ENCODE measurements at regions not wholly inside any gene's neighbourhood (a gene's known extent, or its start where the extent isn't known, plus 50 kb on each side); places are given as distances from the start of the nearest gene placed in this dataset.
A peak's percentile ranks its signal among the peaks of the same experiment; 100 is the strongest.

GRCh38 chr5:143497749-143498148 is 94.3 kb upstream of the NR3C1 start:
- ATAC-seq = no peak

GRCh38 chr5:143496943-143497342 is 93.5 kb upstream of the NR3C1 start:
- intact Hi-C loops (cut with DNase I) = no loop called here
- ATAC-seq = no peak

More at GRCh38 chr5:143497749-143498148, 94.3 kb upstream of the NR3C1 start:
- no peak for DNase-seq (ENCODE audit: low spot score)
- intact Hi-C loops (cut with DNase I) = no loop called here

GRCh38 chr5:143495821-143496275 is 92.4 kb upstream of the NR3C1 start:
- intact Hi-C loops (cut with DNase I) = no loop called here
- ATAC-seq (peak; percentile 85), DNase-seq (ENCODE audit: low spot score) (no peak)

More at GRCh38 chr5:143496943-143497342, 93.5 kb upstream of the NR3C1 start:
- no peak for DNase-seq (ENCODE audit: low spot score)

- DNase-seq (ENCODE audit: low spot score) = no peak
Measured at GRCh38 chr5:143495110-143495509, 91.6 kb upstream of the NR3C1 start.

GRCh38 chr5:143494595-143494994 is 91.1 kb upstream of the NR3C1 start:
- DNase-seq (ENCODE audit: low spot score) (no peak), ATAC-seq (no peak)
- intact Hi-C loops (cut with DNase I) = no loop called here

More at GRCh38 chr5:143495110-143495509, 91.6 kb upstream of the NR3C1 start:
- intact Hi-C loops (cut with DNase I) = no loop called here
- ATAC-seq = peak; percentile 80

- no peak for ATAC-seq
- intact Hi-C loops (cut with DNase I) = no loop called here
- DNase-seq (ENCODE audit: low spot score) = no peak
Measured at GRCh38 chr5:143494162-143494561, 90.7 kb upstream of the NR3C1 start.

- no peak for DNase-seq (ENCODE audit: low spot score)
- intact Hi-C loops (cut with DNase I) = no loop called here
- ATAC-seq = no peak
Measured at GRCh38 chr5:143492783-143493182, 89.3 kb upstream of the NR3C1 start.

GRCh38 chr5:143491646-143492045 is 88.2 kb upstream of the NR3C1 start:
- DNase-seq (ENCODE audit: low spot score) = no peak
- intact Hi-C loops (cut with DNase I) = no loop called here
- ATAC-seq = no peak

GRCh38 chr5:143488381-143488780 is 84.9 kb upstream of the NR3C1 start:
- intact Hi-C loops (cut with DNase I) = no loop called here
- DNase-seq (ENCODE audit: low spot score) = no peak
- no peak for ATAC-seq

- DNase-seq (ENCODE audit: low spot score) (no peak), ATAC-seq (peak; percentile 72)
- intact Hi-C loops (cut with DNase I) = no loop called here
Measured at GRCh38 chr5:143484601-143485000, 81.1 kb upstream of the NR3C1 start.

GRCh38 chr5:143481697-143482531 is 78.4 kb upstream of the NR3C1 start:
- intact Hi-C loops (cut with DNase I) = no loop called here
- ATAC-seq (no peak), DNase-seq (ENCODE audit: low spot score) (no peak)

- intact Hi-C loops (cut with DNase I) = no loop called here
- ATAC-seq = no peak
- DNase-seq (ENCODE audit: low spot score) = no peak
Measured at GRCh38 chr5:143480001-143480400, 76.5 kb upstream of the NR3C1 start.

- ATAC-seq (no peak), DNase-seq (ENCODE audit: low spot score) (no peak)
- intact Hi-C loops (cut with DNase I) = no loop called here
Measured at GRCh38 chr5:143479394-143479793, 75.9 kb upstream of the NR3C1 start.

GRCh38 chr5:143476601-143477211 is 73.2 kb upstream of the NR3C1 start:
- no peak for ATAC-seq
- DNase-seq (ENCODE audit: low spot score) = no peak
- intact Hi-C loops (cut with DNase I) = no loop called here

- DNase-seq (ENCODE audit: low spot score) (no peak), ATAC-seq (no peak)
Measured at GRCh38 chr5:143474616-143475015, 71.1 kb upstream of the NR3C1 start.

GRCh38 chr5:143473481-143473880 is 70.0 kb upstream of the NR3C1 start:
- intact Hi-C loops (cut with DNase I) = no loop called here
- DNase-seq (ENCODE audit: low spot score) (no peak), ATAC-seq (no peak)

More at GRCh38 chr5:143474616-143475015, 71.1 kb upstream of the NR3C1 start:
- intact Hi-C loops (cut with DNase I) = no loop called here

- ATAC-seq (no peak), DNase-seq (ENCODE audit: low spot score) (no peak)
- intact Hi-C loops (cut with DNase I) = no loop called here
Measured at GRCh38 chr5:143472576-143472975, 69.1 kb upstream of the NR3C1 start.

GRCh38 chr5:143471666-143472464 is 68.4 kb upstream of the NR3C1 start:
- DNase-seq (ENCODE audit: low spot score) (no peak), ATAC-seq (no peak)
- intact Hi-C loops (cut with DNase I) = no loop called here

GRCh38 chr5:143471041-143471509 is 67.6 kb upstream of the NR3C1 start:
- no peak for ATAC-seq
- intact Hi-C loops (cut with DNase I) = no loop called here
- no peak for DNase-seq (ENCODE audit: low spot score)

Measured in sciatic nerve (tissue), 2 donors.